ENCODE measurements at regions not wholly inside any gene's neighbourhood (a gene's known extent, or its start where the extent isn't known, plus 50 kb on each side); places are given as distances from the start of the nearest gene placed in this dataset.

- DNase-seq (ENCODE audit: low read depth), result no peak
- no peaks in the 10 kb centered on the region for H3K36me3 Mint-ChIP-seq (ENCODE audit: low read depth, unreplicated experiment)
- H3K79me2 ChIP-seq (ENCODE audit: insufficient read depth, low read length), result no peaks in the 10 kb centered on the region
- H3K4me3 Mint-ChIP-seq (ENCODE audit: unreplicated experiment), result no peak overlapping the region
- no peak overlapping the region for H3K9ac ChIP-seq (ENCODE audit: low read length)
- no peaks in the 10 kb centered on the region for H3K4me1 Mint-ChIP-seq (ENCODE audit: low read depth, unreplicated experiment)
- no peaks in the 10 kb centered on the region for H4K20me1 ChIP-seq (ENCODE audit: insufficient read depth, low read length)
- no peaks in the 10 kb centered on the region for H3K9me3 ChIP-seq (ENCODE audit: insufficient read depth, low read depth, low read length)
- no peak overlapping the region for H3K27ac Mint-ChIP-seq (ENCODE audit: unreplicated experiment)
- no peak for FAIRE-seq
- TF ChIP-seq EZH2 (IDR thresholded peaks at IDR 0.05; ENCODE audit: insufficient read depth, low read length) (no peak), CTCF (IDR thresholded peaks at IDR 0.05; ENCODE audit: insufficient read depth, low read depth, low read length) (no peak)
- no peaks in the 10 kb centered on the region for H3K9me3 Mint-ChIP-seq (ENCODE audit: unreplicated experiment)
- no peak overlapping the region for H3K4me3 ChIP-seq (ENCODE audit: insufficient read depth, low read depth, low read length)
- H2AFZ ChIP-seq (ENCODE audit: low read depth, low read length), result no peak overlapping the region
- H3K4me1 ChIP-seq (ENCODE audit: insufficient read depth, low read length), result no peaks in the 10 kb centered on the region
- H3K4me2 ChIP-seq (ENCODE audit: low read length), result no peak overlapping the region
- no peaks in the 10 kb centered on the region for H3K36me3 ChIP-seq (ENCODE audit: insufficient read depth, low read length)
- no peaks in the 10 kb centered on the region for H3K27me3 Mint-ChIP-seq (ENCODE audit: low read depth, unreplicated experiment)
- no peak overlapping the region for H3K27ac ChIP-seq (ENCODE audit: low read depth, low read length)
- H3K27me3 ChIP-seq (ENCODE audit: insufficient read depth, low read length), result no peaks in the 10 kb centered on the region
Observed at GRCh38 chr1:61531716-61532115, 193.2 kb downstream of the TM2D1 start.

DNA sequence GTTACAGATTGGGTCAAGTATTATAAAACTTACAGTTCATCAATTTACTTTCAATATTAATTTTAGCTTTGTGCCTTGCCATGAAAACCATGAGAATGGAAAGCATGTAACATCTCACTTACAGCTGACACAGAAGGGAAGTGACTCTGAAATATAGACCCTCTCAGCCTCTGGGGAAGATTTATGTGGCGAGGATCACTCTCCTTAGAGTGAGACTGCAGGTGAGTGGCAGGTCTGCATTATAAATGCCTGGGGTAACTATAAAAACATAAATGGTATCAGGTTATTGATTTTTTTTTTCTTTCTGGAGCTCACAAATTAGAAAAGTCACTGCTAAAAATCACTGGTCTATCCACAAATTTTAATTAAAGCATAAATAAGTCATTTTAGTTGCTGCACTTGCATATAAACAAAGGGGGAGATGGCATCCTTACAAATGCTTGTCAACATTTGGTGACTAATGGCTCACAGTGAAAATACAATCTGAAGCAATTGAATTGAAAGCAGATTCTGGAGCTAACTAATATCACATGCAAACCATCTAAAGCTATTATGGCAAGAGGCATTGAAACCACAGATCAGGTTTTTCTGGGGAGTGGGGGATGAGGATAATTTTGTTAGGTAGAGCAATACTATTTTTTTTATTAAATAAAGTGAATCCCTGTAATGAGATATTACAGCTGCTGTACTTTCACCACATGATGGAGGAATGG is 200.9 kb downstream of the TM2D1 start:
- no peak overlapping the region for H3K4me3 ChIP-seq (ENCODE audit: insufficient read depth, low read depth, low read length)
- H3K4me3 Mint-ChIP-seq (ENCODE audit: unreplicated experiment), result no peak overlapping the region
- no peak overlapping the region for H3K27ac ChIP-seq (ENCODE audit: low read depth, low read length)
- H4K20me1 ChIP-seq (ENCODE audit: insufficient read depth, low read length), result no peaks in the 10 kb centered on the region
- H2AFZ ChIP-seq (ENCODE audit: low read depth, low read length), result no peak overlapping the region
- H3K36me3 ChIP-seq (ENCODE audit: insufficient read depth, low read length), result no peaks in the 10 kb centered on the region
- no peaks in the 10 kb centered on the region for H3K36me3 Mint-ChIP-seq (ENCODE audit: low read depth, unreplicated experiment)
- no peaks in the 10 kb centered on the region for H3K4me1 ChIP-seq (ENCODE audit: insufficient read depth, low read length)
- no peaks in the 10 kb centered on the region for H3K27me3 Mint-ChIP-seq (ENCODE audit: low read depth, unreplicated experiment)
- FAIRE-seq, result no peak
- no peak overlapping the region for H3K4me2 ChIP-seq (ENCODE audit: low read length)
- TF ChIP-seq EZH2 (IDR thresholded peaks at IDR 0.05; ENCODE audit: insufficient read depth, low read length) (no peak), CTCF (IDR thresholded peaks at IDR 0.05; ENCODE audit: insufficient read depth, low read depth, low read length) (no peak)
- no peaks in the 10 kb centered on the region for H3K9me3 Mint-ChIP-seq (ENCODE audit: unreplicated experiment)
- no peak overlapping the region for H3K9ac ChIP-seq (ENCODE audit: low read length)
- DNase-seq (ENCODE audit: low read depth), result no peak
- no peaks in the 10 kb centered on the region for H3K27me3 ChIP-seq (ENCODE audit: insufficient read depth, low read length)
- H3K9me3 ChIP-seq (ENCODE audit: insufficient read depth, low read depth, low read length), result no peaks in the 10 kb centered on the region
- no peaks in the 10 kb centered on the region for H3K4me1 Mint-ChIP-seq (ENCODE audit: low read depth, unreplicated experiment)
- no peaks in the 10 kb centered on the region for H3K79me2 ChIP-seq (ENCODE audit: insufficient read depth, low read length)
- no peak overlapping the region for H3K27ac Mint-ChIP-seq (ENCODE audit: unreplicated experiment)

- Mint-ChIP-seq H3K9me3 (ENCODE audit: unreplicated experiment) (no peaks in the 10 kb centered on the region), H3K27ac (ENCODE audit: unreplicated experiment) (no peak overlapping the region), H3K36me3 (ENCODE audit: low read depth, unreplicated experiment) (no peaks in the 10 kb centered on the region), H3K27me3 (ENCODE audit: low read depth, unreplicated experiment) (no peaks in the 10 kb centered on the region), H3K4me3 (ENCODE audit: unreplicated experiment) (no peak overlapping the region), H3K4me1 (ENCODE audit: low read depth, unreplicated experiment) (no peaks in the 10 kb centered on the region)
- Histone ChIP-seq H3K27me3 (ENCODE audit: insufficient read depth, low read length) (no peaks in the 10 kb centered on the region), H3K4me2 (ENCODE audit: low read length) (no peak overlapping the region), H3K36me3 (ENCODE audit: insufficient read depth, low read length) (no peaks in the 10 kb centered on the region), H3K9me3 (ENCODE audit: insufficient read depth, low read depth, low read length) (no peaks in the 10 kb centered on the region), H3K27ac (ENCODE audit: low read depth, low read length) (no peak overlapping the region), H3K9ac (ENCODE audit: low read length) (no peak overlapping the region), H3K4me3 (ENCODE audit: insufficient read depth, low read depth, low read length) (no peak overlapping the region), H2AFZ (ENCODE audit: low read depth, low read length) (no peak overlapping the region), H3K4me1 (ENCODE audit: insufficient read depth, low read length) (no peaks in the 10 kb centered on the region), H4K20me1 (ENCODE audit: insufficient read depth, low read length) (no peaks in the 10 kb centered on the region), H3K79me2 (ENCODE audit: insufficient read depth, low read length) (no peaks in the 10 kb centered on the region)
- DNase-seq (ENCODE audit: low read depth), result no peak
- FAIRE-seq, result no peak
- TF ChIP-seq CTCF (IDR thresholded peaks at IDR 0.05; ENCODE audit: insufficient read depth, low read depth, low read length) (no peak), EZH2 (IDR thresholded peaks at IDR 0.05; ENCODE audit: insufficient read depth, low read length) (no peak)
Observed at GRCh38 chr1:61523229-61523628, 201.7 kb downstream of the TM2D1 start.
